Neural cell (in vitro differentiated cells): ENCODE measurements at regions not wholly inside any gene's neighbourhood (a gene's known extent, or its start where the extent isn't known, plus 50 kb on each side); places are given as distances from the start of the nearest gene placed in this dataset.

Experiments used
- EP300 ChIP-seq: fragments of 450-650 bp; conservative IDR thresholded peaks from 2 replicates; pipeline ENCODE4 v1.6.1; 2014; ENCODE audit warnings: antibody characterized with exemption, mild to moderate bottlenecking, moderate library complexity; ENCODE audit not compliant: poor library complexity, severe bottlenecking
- EZH2 ChIP-seq: fragments of 200-600, 300-800 bp; shearing (Covaris generic), sonication (generic); IDR thresholded peaks from 2 replicates; pipeline ENCODE4 v1.6.1; 2014; ENCODE audit warnings: antibody characterized with exemption, low read length, borderline replicate concordance, mild to moderate bottlenecking; ENCODE audit not compliant: insufficient read depth, poor library complexity, severe bottlenecking
- TF ChIP-seq, protein P1 (sequence below): fragments of 450-650 bp; IDR thresholded peaks from 2 replicates; pipeline ENCODE4 v1.5.1; 2014; ENCODE audit warnings: antibody characterized with exemption, mild to moderate bottlenecking, moderate library complexity; ENCODE audit not compliant: poor library complexity, severe bottlenecking

DNA sequence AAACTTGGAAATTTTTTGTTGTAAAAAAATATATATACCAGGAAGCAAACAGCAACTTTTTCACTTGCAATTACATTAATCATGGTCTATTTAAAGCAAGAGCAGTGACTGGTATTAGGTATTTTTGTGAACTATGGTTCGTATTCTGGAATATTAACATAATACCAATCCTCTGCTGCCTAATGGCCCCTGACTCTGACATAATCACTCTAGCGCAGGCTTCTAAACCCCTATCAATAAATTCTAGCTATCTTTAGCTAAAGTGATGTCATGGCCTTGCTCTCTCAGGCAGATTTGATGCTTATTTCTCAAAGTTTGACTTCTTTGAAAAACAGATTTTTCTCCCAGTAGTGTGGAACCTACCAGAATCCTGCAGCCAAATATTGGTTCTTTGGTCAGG lies 808.3 kb downstream of the VGLL3 start:
- TF ChIP-seq, protein P1, sequence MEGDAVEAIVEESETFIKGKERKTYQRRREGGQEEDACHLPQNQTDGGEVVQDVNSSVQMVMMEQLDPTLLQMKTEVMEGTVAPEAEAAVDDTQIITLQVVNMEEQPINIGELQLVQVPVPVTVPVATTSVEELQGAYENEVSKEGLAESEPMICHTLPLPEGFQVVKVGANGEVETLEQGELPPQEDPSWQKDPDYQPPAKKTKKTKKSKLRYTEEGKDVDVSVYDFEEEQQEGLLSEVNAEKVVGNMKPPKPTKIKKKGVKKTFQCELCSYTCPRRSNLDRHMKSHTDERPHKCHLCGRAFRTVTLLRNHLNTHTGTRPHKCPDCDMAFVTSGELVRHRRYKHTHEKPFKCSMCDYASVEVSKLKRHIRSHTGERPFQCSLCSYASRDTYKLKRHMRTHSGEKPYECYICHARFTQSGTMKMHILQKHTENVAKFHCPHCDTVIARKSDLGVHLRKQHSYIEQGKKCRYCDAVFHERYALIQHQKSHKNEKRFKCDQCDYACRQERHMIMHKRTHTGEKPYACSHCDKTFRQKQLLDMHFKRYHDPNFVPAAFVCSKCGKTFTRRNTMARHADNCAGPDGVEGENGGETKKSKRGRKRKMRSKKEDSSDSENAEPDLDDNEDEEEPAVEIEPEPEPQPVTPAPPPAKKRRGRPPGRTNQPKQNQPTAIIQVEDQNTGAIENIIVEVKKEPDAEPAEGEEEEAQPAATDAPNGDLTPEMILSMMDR, result no peak
- TF ChIP-seq EP300, result no peak
- TF ChIP-seq EZH2, result no peak
